Activated CD8-positive, alpha-beta T cell treated with anti-CD3 and anti-CD28 coated beads for 36 hours (primary cell): ENCODE measurements at regions not wholly inside any gene's neighbourhood (a gene's known extent, or its start where the extent isn't known, plus 50 kb on each side); places are given as distances from the start of the nearest gene placed in this dataset.

ENCODE experiments used
- ATAC-seq: fragments of 200-7000 bp; cut with Tn5 transposase; one replicate; pipeline ENCODE4 v1.10.0; 2021; ENCODE audit warnings: mild to moderate bottlenecking, moderate library complexity
- CTCF ChIA-PET: fragments of 350-600 bp; sonication (Branson Sonifier 250); formaldehyde crosslinking; loops from one replicate; lab custom pipeline; 2021; ENCODE audit warnings: antibody characterized with exemption; lab: Charles Lee
- POLR2A ChIA-PET: fragments of 350-600 bp; sonication (Branson Sonifier 250); formaldehyde crosslinking; loops from one replicate; lab custom pipeline; 2021; ENCODE audit warnings: antibody characterized with exemption; lab: Charles Lee
- DNase-seq: peaks from one replicate; pipeline ENCODE4 v3.0.0-alpha.2; 2020
- H3K27ac Mint-ChIP-seq: one replicate; pipeline ENCODE4 v1.8.0; 2021; ENCODE audit warnings: mild to moderate bottlenecking, mixed read lengths
- H3K27me3 Mint-ChIP-seq: one replicate; pipeline ENCODE4 v1.8.0; 2021; ENCODE audit warnings: mixed read lengths
- H3K36me3 Mint-ChIP-seq: one replicate; pipeline ENCODE4 v1.8.0; 2021; ENCODE audit warnings: low read depth, mixed read lengths
- H3K4me1 Mint-ChIP-seq: one replicate; pipeline ENCODE4 v1.8.0; 2021; ENCODE audit warnings: low read depth, mixed read lengths
- H3K4me3 Mint-ChIP-seq: one replicate; pipeline ENCODE4 v1.8.0; 2021; ENCODE audit warnings: mild to moderate bottlenecking, moderate library complexity, mixed read lengths
- H3K9me3 Mint-ChIP-seq: one replicate; pipeline ENCODE4 v1.8.0; 2021; ENCODE audit warnings: mixed read lengths
- intact Hi-C: fragments of 100-400 bp; cut with micrococcal nuclease; formaldehyde crosslinking; loops from one replicate; pipeline ENCODE4 v1.10.0; 2022
- TF ChIP-seq, protein P1 (sequence below): fragments of 200-600 bp; IDR thresholded peaks from one replicate; pipeline ENCODE4 v1.8.0; 2022; ENCODE audit warnings: antibody characterized with exemption, mild to moderate bottlenecking

DNA sequence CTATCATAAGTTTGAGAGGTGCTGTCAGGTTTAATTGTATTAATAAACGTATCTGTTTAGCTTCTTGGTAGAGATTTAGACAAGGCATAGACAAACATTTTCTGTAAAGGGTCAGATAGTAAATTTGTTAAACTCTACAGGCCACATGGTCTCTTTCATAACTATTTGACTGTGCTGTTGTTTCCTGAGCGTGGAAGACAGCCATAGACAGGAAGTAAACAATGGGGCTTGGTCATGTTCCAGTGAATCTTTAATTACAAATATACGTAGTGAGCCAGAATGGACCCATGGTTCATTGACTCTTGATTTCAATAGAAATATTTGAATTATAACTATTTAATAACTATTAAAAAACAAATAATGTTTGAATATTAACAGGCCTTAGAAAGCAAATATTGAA is 451.1 kb downstream of the SH2D4B start:
- Mint-ChIP-seq H3K9me3 (no peaks in the 10 kb centered on the region), H3K4me1 (no peaks in the 10 kb centered on the region), H3K4me3 (no peak overlapping the region), H3K27ac (no peak overlapping the region), H3K36me3 (no peaks in the 10 kb centered on the region), H3K27me3 (no peaks in the 10 kb centered on the region)
- CTCF ChIA-PET, result no interaction called here
- POLR2A ChIA-PET, result no interaction called here
- intact Hi-C loops, result no loop called here
- TF ChIP-seq, protein P1, sequence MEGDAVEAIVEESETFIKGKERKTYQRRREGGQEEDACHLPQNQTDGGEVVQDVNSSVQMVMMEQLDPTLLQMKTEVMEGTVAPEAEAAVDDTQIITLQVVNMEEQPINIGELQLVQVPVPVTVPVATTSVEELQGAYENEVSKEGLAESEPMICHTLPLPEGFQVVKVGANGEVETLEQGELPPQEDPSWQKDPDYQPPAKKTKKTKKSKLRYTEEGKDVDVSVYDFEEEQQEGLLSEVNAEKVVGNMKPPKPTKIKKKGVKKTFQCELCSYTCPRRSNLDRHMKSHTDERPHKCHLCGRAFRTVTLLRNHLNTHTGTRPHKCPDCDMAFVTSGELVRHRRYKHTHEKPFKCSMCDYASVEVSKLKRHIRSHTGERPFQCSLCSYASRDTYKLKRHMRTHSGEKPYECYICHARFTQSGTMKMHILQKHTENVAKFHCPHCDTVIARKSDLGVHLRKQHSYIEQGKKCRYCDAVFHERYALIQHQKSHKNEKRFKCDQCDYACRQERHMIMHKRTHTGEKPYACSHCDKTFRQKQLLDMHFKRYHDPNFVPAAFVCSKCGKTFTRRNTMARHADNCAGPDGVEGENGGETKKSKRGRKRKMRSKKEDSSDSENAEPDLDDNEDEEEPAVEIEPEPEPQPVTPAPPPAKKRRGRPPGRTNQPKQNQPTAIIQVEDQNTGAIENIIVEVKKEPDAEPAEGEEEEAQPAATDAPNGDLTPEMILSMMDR, result no peak
- DNase-seq, result no peak
- no peak for ATAC-seq

DNA sequence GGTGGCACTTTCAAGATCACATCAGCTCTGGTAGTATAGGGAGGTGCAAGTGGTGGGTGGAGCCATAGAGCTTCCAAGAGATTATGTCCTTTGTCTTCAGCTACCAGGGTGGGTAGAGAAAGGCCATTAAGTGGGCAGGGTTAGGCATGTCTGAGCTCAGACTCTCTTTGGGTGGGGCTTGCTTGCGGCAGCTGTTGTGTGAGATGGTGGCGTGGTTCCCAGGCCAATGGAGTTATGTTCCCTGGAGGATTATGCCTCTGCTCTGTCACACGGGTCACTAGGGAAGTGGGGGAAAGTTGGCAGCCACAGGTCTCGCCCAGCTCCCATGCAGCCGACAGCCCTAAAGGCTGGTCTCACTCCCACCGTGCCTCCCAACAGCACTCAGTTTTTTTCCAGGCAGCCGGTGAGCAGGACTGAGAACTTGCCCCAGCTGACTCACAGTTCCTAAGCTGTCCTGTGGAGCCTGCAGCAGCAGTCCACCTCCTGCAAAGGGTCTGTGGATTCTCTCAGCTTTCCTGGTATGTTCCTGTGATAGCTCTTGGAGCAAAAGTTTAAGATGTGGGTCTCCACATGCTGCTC is 459.0 kb downstream of the SH2D4B start:
- CTCF ChIA-PET, result no interaction called here

DNA sequence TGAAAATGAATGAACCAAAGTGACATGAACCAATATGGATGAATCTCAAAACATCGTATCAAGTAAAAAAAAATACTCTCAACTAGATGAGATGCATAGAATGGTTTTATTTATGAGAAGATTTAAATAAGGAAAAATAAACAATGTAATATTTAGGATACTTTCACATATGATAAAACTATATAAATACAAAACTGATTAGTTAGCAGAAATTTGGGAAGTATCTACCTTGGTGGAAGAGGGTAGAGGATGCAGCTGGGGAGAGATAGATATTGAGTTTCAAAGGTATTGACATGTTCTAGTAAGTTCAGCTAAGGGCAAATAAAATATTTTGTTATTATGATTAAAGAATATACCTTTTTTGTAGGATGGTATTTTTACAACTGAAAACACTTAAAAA is 463.1 kb downstream of the SH2D4B start:
- POLR2A ChIA-PET, result no interaction called here
- Mint-ChIP-seq H3K36me3 (no peaks in the 10 kb centered on the region), H3K27ac (no peak overlapping the region), H3K4me1 (no peaks in the 10 kb centered on the region), H3K9me3 (peaks cover 3% of the 10 kb centered on the region), H3K4me3 (no peak overlapping the region), H3K27me3 (no peaks in the 10 kb centered on the region)
- TF ChIP-seq, protein P1, result no peak
- DNase-seq (no peak), ATAC-seq (no peak)
- intact Hi-C loops, result no loop called here
- CTCF ChIA-PET, result no interaction called here

More for the DNA sequence above, 459.0 kb downstream of the SH2D4B start:
- DNase-seq (no peak), ATAC-seq (no peak)
- POLR2A ChIA-PET, result no interaction called here
- Mint-ChIP-seq H3K4me1 (no peaks in the 10 kb centered on the region), H3K27me3 (peaks cover 3% of the 10 kb centered on the region), H3K4me3 (no peak overlapping the region), H3K9me3 (peaks cover 5% of the 10 kb centered on the region), H3K36me3 (no peaks in the 10 kb centered on the region), H3K27ac (no peak overlapping the region)
- TF ChIP-seq, protein P1, result no peak
- intact Hi-C loops, result no loop called here

DNA sequence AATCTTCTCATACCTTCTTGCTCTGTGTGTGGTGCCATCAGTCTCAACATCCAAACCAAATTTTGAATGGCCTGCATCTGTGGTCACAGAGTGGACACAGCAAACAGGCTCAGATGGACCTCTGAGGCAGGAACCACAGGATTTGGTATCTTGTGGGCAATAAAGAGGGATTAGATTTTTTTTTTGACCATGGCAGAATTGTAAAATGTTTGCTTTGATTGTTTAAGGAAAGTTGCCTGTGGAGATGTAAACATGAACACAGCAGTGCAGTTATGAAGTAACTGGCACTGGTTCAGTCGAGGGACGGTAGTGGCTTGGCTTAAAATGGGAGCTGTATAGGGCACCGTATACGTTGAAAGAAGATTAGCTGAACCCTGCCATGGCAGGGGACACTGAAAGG is 464.7 kb downstream of the SH2D4B start:
- CTCF ChIA-PET, result no interaction called here

DNA sequence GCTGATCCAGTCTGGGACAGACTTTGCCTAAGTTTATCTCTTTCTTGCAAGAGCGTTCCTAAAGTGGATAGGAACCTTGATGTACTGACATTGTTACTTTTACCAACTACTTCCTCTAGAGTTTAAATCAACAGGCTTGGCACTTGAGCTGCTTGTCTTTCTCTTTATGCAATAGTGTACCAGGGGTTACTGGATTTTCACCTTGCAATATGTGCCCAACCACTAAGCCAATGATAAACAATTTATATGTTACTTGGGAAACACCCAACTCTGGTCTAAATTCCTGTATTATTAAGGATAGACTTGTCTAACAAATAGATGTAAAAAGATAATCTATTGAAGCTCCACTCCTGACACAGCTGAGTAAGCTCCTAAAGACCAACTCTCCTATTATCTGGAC is 470.2 kb downstream of the SH2D4B start:
- intact Hi-C loops, result no loop called here
- TF ChIP-seq, protein P1, result no peak
- Mint-ChIP-seq H3K4me1 (no peaks in the 10 kb centered on the region), H3K4me3 (no peak overlapping the region), H3K9me3 (peaks cover 3% of the 10 kb centered on the region), H3K36me3 (no peaks in the 10 kb centered on the region), H3K27ac (no peak overlapping the region), H3K27me3 (no peaks in the 10 kb centered on the region)
- CTCF ChIA-PET, result interaction anchor here (1.1 kb wide), 1 partner anchor 11 kb away, joined by 5 read pairs; no protein-coding TSS in a partner anchor
- DNase-seq, result no peak
- no peak for ATAC-seq
- POLR2A ChIA-PET, result no interaction called here

More for the DNA sequence above, 464.7 kb downstream of the SH2D4B start:
- intact Hi-C loops, result no loop called here
- no peak for DNase-seq
- POLR2A ChIA-PET, result no interaction called here
- peaks cover 3% of the 10 kb centered on the region for H3K9me3 Mint-ChIP-seq
- TF ChIP-seq, protein P1, result no peak
- H3K36me3 Mint-ChIP-seq, result no peaks in the 10 kb centered on the region
- no peak for ATAC-seq
- H3K4me3 Mint-ChIP-seq, result no peak overlapping the region
- no peaks in the 10 kb centered on the region for H3K4me1 Mint-ChIP-seq
- no peaks in the 10 kb centered on the region for H3K27me3 Mint-ChIP-seq
- no peak overlapping the region for H3K27ac Mint-ChIP-seq
